PC-9 (cell line): ENCODE measurements at regions not wholly inside any gene's neighbourhood (a gene's known extent, or its start where the extent isn't known, plus 50 kb on each side); places are given as distances from the start of the nearest gene placed in this dataset.

Source experiments
- BruUV-seq: library from RNA; stranded (reverse); fragments of 400-500 nt; replicated peaks from 2 replicates; lab custom pipeline; 2021; lab: Mats Ljungman, UMichigan
- CTCF ChIA-PET: fragments of 300-600 bp; sonication (Branson Sonifier 250); formaldehyde crosslinking; loops from one replicate; lab custom pipeline; 2022; ENCODE audit warnings: antibody characterized with exemption; lab: Charles Lee
- POLR2A ChIA-PET: fragments of 300-600 bp; sonication (Branson Sonifier 250); formaldehyde crosslinking; loops from one replicate; lab custom pipeline; 2022; ENCODE audit warnings: antibody characterized with exemption; ENCODE audit not compliant: unreplicated experiment; lab: Charles Lee
- DNase-seq, 2 experiments: peaks; one replicate each; pipeline versions ENCODE4 v3.0.0 to v3.0.0-alpha.2; 2015 to 2022; ENCODE audit warnings: mixed read lengths in 1 of 2
- H2AFZ ChIP-seq: fragments of 200-600 bp; sonication (generic); 2 replicates; pipeline ENCODE4 v1.8.1; 2017; ENCODE audit warnings: antibody characterized with exemption
- H3F3A ChIP-seq: fragments of 200-600 bp; sonication (generic); 2 replicates; pipeline ENCODE4 v1.8.1; 2017; ENCODE audit warnings: antibody characterized with exemption, mild to moderate bottlenecking, low read depth; ENCODE audit not compliant: insufficient read depth
- H3K27ac ChIP-seq: fragments of 200-600 bp; sonication (generic); 2 replicates; pipeline ENCODE4 v1.6.1; 2016; ENCODE audit warnings: mixed run types
- H3K27me3 ChIP-seq: fragments of 200-600 bp; sonication (generic); 2 replicates; pipeline ENCODE4 v1.6.1; 2016; ENCODE audit warnings: low read depth, mixed run types; ENCODE audit not compliant: insufficient read depth
- H3K36me3 ChIP-seq: fragments of 200-600 bp; sonication (generic); 2 replicates; pipeline ENCODE4 v1.6.1; 2016; ENCODE audit warnings: low read depth, mixed run types
- H3K4me1 ChIP-seq: fragments of 200-600 bp; sonication (generic); replicated peaks from 2 replicates; pipeline ENCODE4 v1.6.1; 2016; ENCODE audit warnings: mixed run types; ENCODE audit not compliant: insufficient read depth
- H3K4me2 ChIP-seq: fragments of 200-600 bp; sonication (generic); 2 replicates; pipeline ENCODE4 v1.6.1; 2017; ENCODE audit warnings: mixed run types
- H3K4me3 ChIP-seq: fragments of 200-600 bp; sonication (generic); 2 replicates; pipeline ENCODE4 v1.6.1; 2016; ENCODE audit warnings: mixed run types
- H3K79me2 ChIP-seq: fragments of 200-600 bp; sonication (generic); 2 replicates; pipeline ENCODE4 v1.6.1; 2017; ENCODE audit warnings: low read depth, mixed run types
- H3K9me2 ChIP-seq: fragments of 200-600 bp; sonication (generic); 2 replicates; pipeline ENCODE4 v1.8.1; 2017; ENCODE audit warnings: mild to moderate bottlenecking; ENCODE audit not compliant: insufficient read depth
- H3K9me3 ChIP-seq: fragments of 200-600 bp; sonication (generic); 2 replicates; pipeline ENCODE4 v1.8.1; 2016; ENCODE audit warnings: low read depth; ENCODE audit not compliant: insufficient read depth
- H4K20me1 ChIP-seq: fragments of 200-600 bp; sonication (generic); 2 replicates; pipeline ENCODE4 v1.8.1; 2017; ENCODE audit not compliant: insufficient read depth
- EZH2 ChIP-seq: fragments of 200-600 bp; sonication (generic); IDR thresholded peaks from 2 replicates; pipeline ENCODE4 v1.8.0; 2017; ENCODE audit warnings: antibody characterized with exemption, low read depth
- intact Hi-C: fragments of 100-400 bp; cut with micrococcal nuclease; formaldehyde crosslinking; loops from one replicate; pipeline ENCODE4 v1.10.0; 2022; ENCODE audit not compliant: unreplicated experiment
- TF ChIP-seq, protein P1 (sequence below): fragments of 200-600 bp; sonication (generic); conservative IDR thresholded peaks from 2 replicates; pipeline ENCODE4 v1.6.1; 2017; ENCODE audit warnings: mixed run types, antibody characterized with exemption, mild to moderate bottlenecking, moderate library complexity

GRCh38 chr1:199352351-199352750 is 675.2 kb upstream of the NR5A2 start:
- no peak for TF ChIP-seq EZH2
- TF ChIP-seq, protein P1, sequence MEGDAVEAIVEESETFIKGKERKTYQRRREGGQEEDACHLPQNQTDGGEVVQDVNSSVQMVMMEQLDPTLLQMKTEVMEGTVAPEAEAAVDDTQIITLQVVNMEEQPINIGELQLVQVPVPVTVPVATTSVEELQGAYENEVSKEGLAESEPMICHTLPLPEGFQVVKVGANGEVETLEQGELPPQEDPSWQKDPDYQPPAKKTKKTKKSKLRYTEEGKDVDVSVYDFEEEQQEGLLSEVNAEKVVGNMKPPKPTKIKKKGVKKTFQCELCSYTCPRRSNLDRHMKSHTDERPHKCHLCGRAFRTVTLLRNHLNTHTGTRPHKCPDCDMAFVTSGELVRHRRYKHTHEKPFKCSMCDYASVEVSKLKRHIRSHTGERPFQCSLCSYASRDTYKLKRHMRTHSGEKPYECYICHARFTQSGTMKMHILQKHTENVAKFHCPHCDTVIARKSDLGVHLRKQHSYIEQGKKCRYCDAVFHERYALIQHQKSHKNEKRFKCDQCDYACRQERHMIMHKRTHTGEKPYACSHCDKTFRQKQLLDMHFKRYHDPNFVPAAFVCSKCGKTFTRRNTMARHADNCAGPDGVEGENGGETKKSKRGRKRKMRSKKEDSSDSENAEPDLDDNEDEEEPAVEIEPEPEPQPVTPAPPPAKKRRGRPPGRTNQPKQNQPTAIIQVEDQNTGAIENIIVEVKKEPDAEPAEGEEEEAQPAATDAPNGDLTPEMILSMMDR = no peak

DNA sequence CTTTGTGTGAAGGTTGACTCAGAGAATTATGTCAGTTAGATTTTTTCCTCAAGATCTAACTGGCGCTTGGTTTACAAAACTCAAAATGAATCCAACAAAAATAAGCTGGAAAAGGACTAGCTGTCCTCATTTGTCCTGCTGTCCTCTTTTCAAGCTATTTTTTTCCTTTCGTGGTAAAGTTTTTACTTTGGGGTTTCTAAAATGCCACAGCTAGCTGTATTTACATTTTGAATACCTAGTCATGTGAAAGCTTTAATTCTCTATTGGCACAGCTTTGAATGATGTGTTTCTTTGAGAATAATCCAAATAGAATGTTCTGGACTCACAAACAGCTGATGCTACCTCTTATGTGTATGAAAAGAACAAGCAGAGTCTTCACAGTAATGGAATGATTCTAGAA is 673.6 kb upstream of the NR5A2 start:
- BruUV-seq = no TSS peak
- no peaks in the 10 kb centered on the region for H3K4me1 ChIP-seq
- no peaks in the 10 kb centered on the region for H4K20me1 ChIP-seq
- no peaks in the 10 kb centered on the region for H3K27me3 ChIP-seq
- TF ChIP-seq EZH2 = no peak
- H3K9me3 ChIP-seq = no peaks in the 10 kb centered on the region; the same call in 1 of the 2 replicates
- CTCF ChIA-PET = no interaction called here
- POLR2A ChIA-PET = no interaction called here
- no peak overlapping the region for H3K27ac ChIP-seq
- no peak overlapping the region for H2AFZ ChIP-seq
- intact Hi-C loops = no loop called here
- H3F3A ChIP-seq = no peaks in the 10 kb centered on the region
- no peaks in the 10 kb centered on the region for H3K79me2 ChIP-seq
- H3K4me2 ChIP-seq = no peak overlapping the region
- no peak overlapping the region for H3K4me3 ChIP-seq
- no peaks in the 10 kb centered on the region for H3K9me2 ChIP-seq
- DNase-seq = no peak
- H3K36me3 ChIP-seq = no peaks in the 10 kb centered on the region

More at GRCh38 chr1:199352351-199352750, 675.2 kb upstream of the NR5A2 start:
- H2AFZ ChIP-seq = no peak overlapping the region
- no peak overlapping the region for H3K4me3 ChIP-seq
- no peaks in the 10 kb centered on the region for H3K27me3 ChIP-seq
- H3K27ac ChIP-seq = no peak overlapping the region
- no peaks in the 10 kb centered on the region for H3F3A ChIP-seq
- no peaks in the 10 kb centered on the region; the same call in 1 of the 2 replicates for H3K9me3 ChIP-seq
- POLR2A ChIA-PET = no interaction called here
- no peaks in the 10 kb centered on the region for H3K79me2 ChIP-seq
- no TSS peak for BruUV-seq
- no peak overlapping the region for H3K4me2 ChIP-seq
- intact Hi-C loops = no loop called here
- DNase-seq = no peak
- no peaks in the 10 kb centered on the region for H3K36me3 ChIP-seq
- no peaks in the 10 kb centered on the region for H3K4me1 ChIP-seq
- no peaks in the 10 kb centered on the region for H4K20me1 ChIP-seq
- CTCF ChIA-PET = no interaction called here
- no peaks in the 10 kb centered on the region for H3K9me2 ChIP-seq

DNA sequence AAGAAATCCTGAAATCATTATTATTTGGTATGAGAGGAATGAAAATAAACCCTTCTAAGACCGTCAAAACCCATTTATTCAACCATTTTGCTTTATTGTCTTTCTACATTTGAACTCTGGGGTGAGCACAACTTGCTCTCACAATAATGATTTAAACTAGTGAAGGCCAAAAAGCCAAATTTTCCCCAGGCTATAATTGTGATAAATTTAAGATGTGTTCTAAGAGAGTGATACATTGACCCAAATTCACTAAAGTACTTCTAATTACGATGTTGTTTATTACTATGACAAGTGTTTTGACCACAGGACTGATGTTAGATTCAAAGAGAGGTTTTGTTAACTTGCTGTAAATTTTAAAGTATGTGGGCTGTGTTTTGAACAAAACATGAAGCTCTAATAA is 670.9 kb upstream of the NR5A2 start:
- no TSS peak for BruUV-seq
- intact Hi-C loops = no loop called here
- DNase-seq = no peak
- TF ChIP-seq, protein P1 = no peak
- TF ChIP-seq EZH2 = no peak
- Histone ChIP-seq H3K4me2 (no peak overlapping the region), H2AFZ (no peak overlapping the region), H4K20me1 (no peaks in the 10 kb centered on the region), H3K9me3 (no peaks in the 10 kb centered on the region), H3K9me2 (no peaks in the 10 kb centered on the region), H3K27ac (no peak overlapping the region), H3F3A (no peaks in the 10 kb centered on the region), H3K79me2 (no peaks in the 10 kb centered on the region), H3K4me1 (no peaks in the 10 kb centered on the region), H3K36me3 (no peaks in the 10 kb centered on the region), H3K27me3 (no peaks in the 10 kb centered on the region), H3K4me3 (no peak overlapping the region)
- CTCF ChIA-PET = no interaction called here
- POLR2A ChIA-PET = interaction anchor here (0.5 kb wide), 1 partner anchor 1390 kb away, joined by 4 read pairs; no protein-coding TSS in a partner anchor

GRCh38 chr1:199357599-199357998 is 669.9 kb upstream of the NR5A2 start:
- H3K27me3 ChIP-seq = no peaks in the 10 kb centered on the region
- no peak overlapping the region for H2AFZ ChIP-seq
- CTCF ChIA-PET = no interaction called here
- no peaks in the 10 kb centered on the region for H3F3A ChIP-seq
- no TSS peak for BruUV-seq
- H3K27ac ChIP-seq = no peak overlapping the region
- no peak for DNase-seq
- H3K79me2 ChIP-seq = no peaks in the 10 kb centered on the region
- no peak overlapping the region for H3K4me3 ChIP-seq
- no peaks in the 10 kb centered on the region for H4K20me1 ChIP-seq
- no peaks in the 10 kb centered on the region for H3K4me1 ChIP-seq
- POLR2A ChIA-PET = no interaction called here
- no peaks in the 10 kb centered on the region for H3K9me2 ChIP-seq
- no peaks in the 10 kb centered on the region for H3K36me3 ChIP-seq
- no peak overlapping the region for H3K4me2 ChIP-seq
- intact Hi-C loops = no loop called here
- no peaks in the 10 kb centered on the region for H3K9me3 ChIP-seq
- no peak for TF ChIP-seq EZH2
- TF ChIP-seq, protein P1 = no peak
